Inflammatory macrophage treated with lipopolysaccharide for 1 hour (primary cell): ENCODE measurements at regions not wholly inside any gene's neighbourhood (a gene's known extent, or its start where the extent isn't known, plus 50 kb on each side); places are given as distances from the start of the nearest gene placed in this dataset.
"Not testable (repeated sequence)": the region's sequence is repeated elsewhere in the genome, so short reads cannot be mapped to it uniquely, and the experiment has no call there.

Experiments used
- DNase-seq, 2 donors: peaks; one replicate each; pipeline ENCODE4 v3.0.0-alpha.2; 2020 to 2022

GRCh38 chr14:105765893-105766614, 239.7 kb downstream of the TMEM121 start:
- DNase-seq: no peak

DNA sequence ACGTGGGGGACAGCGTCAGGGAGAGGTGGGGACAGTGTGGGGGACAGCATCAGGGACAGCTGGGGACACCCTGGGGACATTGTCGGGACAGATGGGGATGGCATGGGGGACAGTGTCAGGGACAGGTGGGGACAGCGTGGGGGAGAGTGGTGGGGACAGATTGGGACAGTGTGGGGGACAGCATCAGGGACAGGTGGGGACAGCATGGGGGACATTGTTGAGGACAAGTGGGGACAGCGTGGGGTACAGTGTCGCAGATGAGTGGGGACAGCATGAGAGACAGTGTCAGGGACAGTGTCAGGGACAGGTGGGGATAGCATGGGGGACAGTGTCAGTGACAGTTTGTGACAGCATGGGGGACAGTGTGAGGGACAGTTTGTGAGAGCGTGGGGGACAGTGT, 240.9 kb downstream of the TMEM121 start:
- no peak for DNase-seq

GRCh38 chr14:105768039-105768438, 241.7 kb downstream of the TMEM121 start:
- DNase-seq: not testable (repeated sequence)

DNA sequence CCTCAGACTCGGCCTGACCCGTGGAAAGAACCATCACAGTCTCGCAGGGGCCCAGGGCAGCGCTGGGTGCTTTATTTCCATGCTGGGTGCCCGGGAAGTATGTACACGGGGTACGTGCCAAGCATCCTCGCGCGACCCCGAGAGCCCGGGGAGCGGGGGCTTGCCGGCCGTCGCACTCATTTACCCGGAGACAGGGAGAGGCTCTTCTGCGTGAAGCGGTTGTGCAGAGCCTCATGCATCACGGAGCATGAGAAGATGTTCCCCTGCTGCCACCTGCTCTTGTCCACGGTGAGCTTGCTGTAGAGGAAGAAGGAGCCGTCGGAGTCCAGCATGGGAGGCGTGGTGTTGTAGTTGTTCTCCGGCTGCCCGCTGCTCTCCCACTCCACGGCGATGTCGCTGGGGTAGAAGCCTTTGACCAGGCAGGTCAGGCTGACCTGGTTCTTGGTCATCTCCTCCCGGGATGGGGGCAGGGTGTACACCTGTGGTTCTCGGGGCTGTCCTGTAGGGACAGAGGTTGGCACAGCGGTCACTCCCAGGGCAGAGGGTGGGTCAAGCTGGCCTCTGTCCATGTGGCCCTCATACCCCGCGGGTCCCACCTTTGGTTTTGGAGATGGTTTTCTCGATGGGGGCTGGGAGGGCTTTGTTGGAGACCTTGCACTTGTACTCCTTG, 242.8 kb downstream of the TMEM121 start:
- not testable (repeated sequence) for DNase-seq

GRCh38 chr14:105770619-105771216, 244.3 kb downstream of the TMEM121 start:
- not testable (repeated sequence) for DNase-seq

DNA sequence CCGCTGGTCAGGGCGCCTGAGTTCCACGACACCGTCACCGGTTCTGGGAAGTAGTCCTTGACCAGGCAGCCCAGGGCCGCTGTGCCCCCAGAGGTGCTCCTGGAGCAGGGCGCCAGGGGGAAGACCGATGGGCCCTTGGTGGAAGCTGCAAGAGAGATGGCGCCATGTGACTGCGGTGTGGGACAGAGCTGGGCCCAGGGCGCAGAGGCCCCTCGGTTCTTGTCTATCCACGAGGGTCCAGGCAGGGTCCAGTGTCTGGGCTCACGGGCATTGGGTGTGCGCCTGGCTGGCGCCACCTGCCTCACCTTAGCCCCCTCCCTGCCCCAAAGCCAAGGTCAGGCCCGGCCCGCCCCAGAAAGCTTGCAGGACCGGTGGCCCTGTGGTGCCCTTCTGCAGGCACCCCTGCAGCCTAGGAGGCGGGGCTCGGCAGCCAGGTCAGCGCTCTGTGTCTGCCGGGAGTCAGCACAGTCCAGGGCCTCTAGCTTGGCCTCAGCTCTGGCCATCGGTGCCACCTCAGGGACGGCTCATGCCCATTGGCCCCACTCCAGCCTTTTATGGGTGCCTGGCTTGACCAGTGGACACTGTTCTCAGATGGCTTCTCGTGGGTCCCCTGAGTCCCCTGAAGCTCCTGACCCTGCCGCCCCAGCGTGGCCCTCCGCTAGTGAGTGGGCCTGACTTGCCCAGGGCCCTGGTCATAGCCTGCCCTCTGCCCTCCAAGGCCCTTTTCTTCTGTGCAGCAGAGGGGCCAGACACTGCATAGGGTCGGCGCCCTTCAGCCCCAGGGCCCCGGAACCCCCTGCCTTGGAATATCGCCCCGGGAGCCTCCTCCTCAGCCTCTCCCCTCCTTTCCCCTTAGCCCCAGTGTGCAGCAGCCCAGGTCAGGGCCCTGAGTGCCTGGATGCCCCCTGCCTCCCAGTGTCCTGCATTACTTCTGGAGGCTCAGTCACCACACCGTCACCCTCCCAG, 245.2 kb downstream of the TMEM121 start:
- not testable (repeated sequence) for DNase-seq

DNA sequence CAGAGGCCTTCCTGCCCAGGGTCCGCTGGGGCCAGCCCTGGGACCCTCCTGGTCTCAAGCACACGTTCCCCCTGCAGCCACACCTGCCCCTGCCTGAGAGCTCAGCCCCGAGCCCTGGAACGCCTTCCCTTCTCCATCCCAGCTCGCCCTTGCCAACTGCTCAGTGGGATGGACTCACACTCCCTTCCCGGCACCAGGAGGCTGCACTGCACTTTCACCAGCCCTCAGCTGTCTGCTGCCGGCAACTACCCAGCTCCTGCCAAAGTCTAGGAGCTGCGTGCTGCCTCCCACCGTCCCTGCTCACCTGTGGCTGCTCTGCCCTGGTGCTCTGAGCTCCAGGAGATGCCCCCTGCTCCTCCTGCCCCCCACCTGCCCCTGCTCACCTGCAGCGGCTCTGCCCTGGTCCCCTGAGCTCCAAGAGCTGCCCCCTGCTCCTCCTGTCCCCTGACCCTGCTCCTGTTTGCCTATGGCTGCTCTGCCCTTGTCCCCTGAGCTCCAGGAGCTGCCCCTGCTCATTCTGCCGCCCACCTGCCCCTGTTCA, 246.4 kb downstream of the TMEM121 start:
- not testable (repeated sequence) for DNase-seq

DNA sequence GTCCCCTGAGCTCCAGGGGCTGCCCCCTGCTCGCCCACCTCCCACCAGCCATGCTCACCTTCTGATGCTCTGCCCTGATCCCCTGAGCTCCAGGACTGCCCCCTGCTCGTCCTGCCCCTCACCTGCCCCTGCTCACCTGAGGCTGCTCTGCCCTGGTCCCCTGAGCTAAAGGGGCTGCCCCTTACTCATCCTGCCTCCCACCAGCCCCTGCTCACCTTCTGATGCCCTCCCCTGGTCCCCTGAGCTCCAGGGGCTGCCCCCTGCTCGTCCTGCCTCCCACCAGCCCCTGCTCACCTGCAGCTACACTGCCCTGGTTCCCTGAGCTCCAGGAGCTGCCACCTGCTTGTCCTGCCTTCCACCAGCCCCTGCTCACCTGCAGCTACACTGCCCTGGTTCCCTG, 247.2 kb downstream of the TMEM121 start:
- DNase-seq: no peak

DNA sequence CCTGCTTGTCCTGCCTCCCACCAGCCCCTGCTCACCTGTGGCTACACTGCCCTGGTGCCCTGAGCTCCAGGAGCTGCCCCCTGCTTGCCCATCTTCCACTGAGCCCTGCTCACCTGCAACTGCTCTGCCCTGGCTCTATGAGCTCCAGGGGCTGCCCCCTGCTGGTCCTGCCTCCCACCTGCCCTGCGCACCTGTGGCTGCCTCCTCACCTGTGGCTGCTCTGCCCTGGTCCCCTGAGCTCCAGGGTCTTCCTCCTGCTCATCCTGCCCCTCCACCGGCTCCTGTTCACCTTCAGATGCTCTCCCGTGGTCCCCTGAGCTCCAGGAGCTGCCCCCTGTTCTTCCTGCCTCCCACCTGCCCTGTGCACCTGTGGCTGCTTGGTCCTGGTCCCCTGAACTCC, 247.6 kb downstream of the TMEM121 start:
- no peak for DNase-seq

DNA sequence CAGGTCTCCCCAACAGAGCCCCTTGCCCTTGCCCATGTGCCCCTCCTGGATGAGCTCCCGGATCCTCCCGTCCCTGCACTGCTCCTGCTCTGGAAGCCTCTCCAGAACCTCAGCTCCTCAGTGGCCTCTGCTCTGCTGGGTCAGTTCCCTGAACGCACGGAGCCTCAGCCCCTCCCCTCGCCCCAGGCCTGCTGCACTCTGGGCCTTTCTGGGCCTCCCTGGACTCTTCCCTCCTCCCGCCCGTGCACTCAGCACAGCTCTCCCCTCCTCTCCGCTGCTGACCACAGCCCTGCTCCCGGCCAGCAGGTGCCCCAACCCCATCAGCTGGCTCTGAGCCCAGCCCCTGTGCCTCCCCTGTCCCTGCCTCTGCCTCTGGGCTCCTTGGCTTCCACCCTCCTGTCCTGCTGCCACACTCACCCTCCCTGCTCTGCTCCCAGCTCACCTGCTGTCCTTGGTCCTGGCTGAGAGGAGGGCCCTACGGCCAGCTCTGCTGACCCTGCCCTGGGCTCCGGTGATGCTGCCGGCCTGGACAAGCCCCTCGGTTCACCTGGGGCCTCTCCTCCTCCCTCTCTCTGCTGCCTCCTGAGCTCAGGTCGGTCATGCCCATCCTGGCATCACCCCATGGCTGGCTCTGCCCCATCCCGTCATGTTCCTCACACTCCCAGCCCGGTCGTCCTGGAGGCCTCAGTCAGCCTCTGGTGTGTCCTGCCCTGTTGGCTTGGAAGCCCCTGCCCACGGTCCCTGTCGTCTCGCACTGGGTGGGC, 248.4 kb downstream of the TMEM121 start:
- DNase-seq: not testable (repeated sequence)

- DNase-seq: not testable (repeated sequence)
Observed at GRCh38 chr14:105775349-105775923, 249.1 kb downstream of the TMEM121 start.

GRCh38 chr14:105776112-105776511, 249.7 kb downstream of the TMEM121 start:
- DNase-seq: not testable (repeated sequence)

GRCh38 chr14:105776924-105777323, 250.5 kb downstream of the TMEM121 start:
- DNase-seq: no peak

DNA sequence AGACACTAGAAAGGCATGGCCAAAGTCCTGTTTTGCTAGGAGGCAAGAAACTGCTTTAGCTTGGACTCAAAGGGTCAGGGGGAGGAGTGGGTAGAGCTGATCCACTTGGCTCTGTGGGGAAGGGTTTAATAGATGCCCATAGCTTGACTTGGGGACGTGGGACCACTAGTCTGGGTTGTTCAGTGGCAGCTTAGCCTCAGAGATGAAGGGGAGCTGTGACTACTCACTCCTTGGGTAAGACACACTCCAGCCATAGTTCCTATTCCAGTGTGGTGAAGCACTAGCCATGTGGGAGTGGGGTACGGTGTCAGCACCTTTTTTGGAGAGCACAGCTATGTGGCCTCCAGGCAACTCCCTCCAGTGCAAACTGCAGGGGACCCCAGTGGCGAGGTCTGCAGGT, 257.3 kb downstream of the TMEM121 start:
- no peak for DNase-seq

GRCh38 chr14:105793836-105794235, 267.5 kb downstream of the TMEM121 start:
- DNase-seq: no peak

GRCh38 chr14:105797546-105797945, 271.2 kb downstream of the TMEM121 start:
- no peak for DNase-seq

GRCh38 chr14:105805701-105806100, 279.3 kb downstream of the TMEM121 start:
- DNase-seq: no peak

- DNase-seq: no peak
Observed at GRCh38 chr14:105806568-105806967, 280.2 kb downstream of the TMEM121 start.

GRCh38 chr14:105817971-105818711, 291.8 kb downstream of the TMEM121 start:
- peak in 1 of 2 donors; percentile 2 for DNase-seq

GRCh38 chr14:105818712-105819005, 292.3 kb downstream of the TMEM121 start:
- no peak for DNase-seq

DNA sequence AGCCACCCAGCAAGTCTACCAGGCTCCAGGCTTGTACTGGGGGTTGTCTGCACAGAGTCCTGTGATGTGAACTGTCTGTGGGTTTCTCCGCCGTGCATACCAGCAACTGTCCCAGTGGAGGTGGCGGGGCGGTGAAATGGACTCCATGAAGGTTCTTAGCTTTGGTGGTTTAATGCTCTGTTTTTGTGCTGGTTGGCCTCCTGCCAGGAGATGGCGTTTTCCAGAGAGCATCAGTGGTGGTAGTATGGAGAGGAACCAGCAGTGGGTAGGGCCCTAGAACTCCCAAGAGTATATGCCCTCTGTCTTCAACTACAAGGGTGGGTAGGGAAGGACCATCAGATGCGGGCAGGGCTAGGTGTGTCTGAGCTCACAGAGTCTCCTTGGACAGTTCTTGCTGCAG, 303.8 kb downstream of the TMEM121 start:
- no peak for DNase-seq
